Spleen (tissue), 7 donors: ENCODE measurements at regions not wholly inside any gene's neighbourhood (a gene's known extent, or its start where the extent isn't known, plus 50 kb on each side); places are given as distances from the start of the nearest gene placed in this dataset.

Source experiments
- POLR2AphosphoS5 ChIP-seq, 3 donors: sonication (generic); formaldehyde crosslinking; IDR thresholded peaks; one replicate each; pipeline ENCODE4 v1.5.1; 2017; ENCODE audit warnings: antibody characterized with exemption in 3 of 3
- TF ChIP-seq, protein P1 (sequence below), 11 experiments: fragments of 200-600 bp in 7 of 11; fragments of 450-650 bp in 4 of 11; sonication (generic) in 4 of 11; IDR thresholded peaks in 8 of 11; conservative IDR thresholded peaks in 3 of 11; 1 replicate in 7 of 11; 2 replicates in 4 of 11; pipeline versions ENCODE4 v1.4.0 to v1.8.0; 2016 to 2021; ENCODE audit warnings: antibody characterized with exemption in 11 of 11, inconsistent platforms in 4 of 11, mild to moderate bottlenecking in 1 of 11
- donor health status: DM: no; HTN: no; CAD: no; lungs with moderate emphysema.
- donor health status: DM: no; HTN: no; CAD: no.
- donor health status: DM: no; HTN: no; CAD: no.

DNA sequence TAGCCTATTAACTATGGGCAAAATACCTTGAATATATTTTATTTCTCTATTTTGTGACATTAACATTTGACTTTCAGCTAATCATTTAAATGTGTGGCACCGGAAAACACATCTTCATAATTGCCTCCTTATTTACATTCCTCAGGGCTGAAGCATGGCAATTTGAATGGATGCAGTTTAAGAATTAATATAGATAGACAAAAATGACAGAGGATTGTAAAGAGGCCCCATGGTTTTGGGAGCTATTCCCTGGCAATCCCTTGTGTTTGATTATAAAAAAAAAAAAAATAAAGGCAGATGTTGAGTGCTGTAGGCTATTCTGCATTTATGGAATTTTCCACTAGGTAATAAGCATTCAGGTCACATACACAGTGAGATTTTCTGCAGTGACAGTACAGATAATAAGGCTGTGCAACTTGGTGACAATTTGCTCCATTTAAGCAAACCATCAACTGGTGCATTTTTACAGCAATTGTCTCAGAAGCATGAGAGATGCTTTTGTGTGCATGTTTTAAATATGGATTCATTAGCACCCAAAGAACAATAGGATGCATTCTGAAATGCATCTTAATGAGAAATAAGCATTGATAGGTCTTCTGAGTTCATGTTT, 123.2 kb upstream of the SLC38A4 start:
- TF ChIP-seq, protein P1, sequence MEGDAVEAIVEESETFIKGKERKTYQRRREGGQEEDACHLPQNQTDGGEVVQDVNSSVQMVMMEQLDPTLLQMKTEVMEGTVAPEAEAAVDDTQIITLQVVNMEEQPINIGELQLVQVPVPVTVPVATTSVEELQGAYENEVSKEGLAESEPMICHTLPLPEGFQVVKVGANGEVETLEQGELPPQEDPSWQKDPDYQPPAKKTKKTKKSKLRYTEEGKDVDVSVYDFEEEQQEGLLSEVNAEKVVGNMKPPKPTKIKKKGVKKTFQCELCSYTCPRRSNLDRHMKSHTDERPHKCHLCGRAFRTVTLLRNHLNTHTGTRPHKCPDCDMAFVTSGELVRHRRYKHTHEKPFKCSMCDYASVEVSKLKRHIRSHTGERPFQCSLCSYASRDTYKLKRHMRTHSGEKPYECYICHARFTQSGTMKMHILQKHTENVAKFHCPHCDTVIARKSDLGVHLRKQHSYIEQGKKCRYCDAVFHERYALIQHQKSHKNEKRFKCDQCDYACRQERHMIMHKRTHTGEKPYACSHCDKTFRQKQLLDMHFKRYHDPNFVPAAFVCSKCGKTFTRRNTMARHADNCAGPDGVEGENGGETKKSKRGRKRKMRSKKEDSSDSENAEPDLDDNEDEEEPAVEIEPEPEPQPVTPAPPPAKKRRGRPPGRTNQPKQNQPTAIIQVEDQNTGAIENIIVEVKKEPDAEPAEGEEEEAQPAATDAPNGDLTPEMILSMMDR (IDR thresholded peaks at IDR 0.05 in 8 of 11, conservative IDR thresholded peaks at IDR 0.05 in 3 of 11), result no peak
- TF ChIP-seq POLR2AphosphoS5 (IDR thresholded peaks at IDR 0.05), result no peak
